Panc1 (cell line): ENCODE measurements at regions not wholly inside any gene's neighbourhood (a gene's known extent, or its start where the extent isn't known, plus 50 kb on each side); places are given as distances from the start of the nearest gene placed in this dataset.

ENCODE experiments used
- ATAC-seq: fragments of 200-7000 bp; cut with Tn5 transposase; 2 replicates; pipeline ENCODE4 v1.9.1; 2020; ENCODE audit warnings: mild to moderate bottlenecking, moderate library complexity
- BruUV-seq: library from RNA; stranded (reverse); fragments of 400-500 nt; replicated peaks from 2 replicates; lab custom pipeline; 2021; lab: Mats Ljungman, UMichigan
- CTCF ChIA-PET: fragments of 300-600 bp; sonication (Branson Sonifier 250); formaldehyde crosslinking; loops from one replicate; lab custom pipeline; 2022; ENCODE audit warnings: antibody characterized with exemption; lab: Charles Lee
- POLR2A ChIA-PET: fragments of 300-600 bp; sonication (Branson Sonifier 250); formaldehyde crosslinking; loops from one replicate; lab custom pipeline; 2022; ENCODE audit warnings: antibody characterized with exemption; lab: Charles Lee
- DNase-seq: peaks from one replicate; pipeline ENCODE4 v3.0.0-alpha.2; 2010; ENCODE audit warnings: low read depth, low spot score
- H3K27ac ChIP-seq: 2 replicates; pipeline ENCODE4 v1.5.1; 2011; ENCODE audit warnings: mild to moderate bottlenecking, low read length, inconsistent platforms
- H3K27me3 ChIP-seq: fragments of 200-500 bp; sonication (Bioruptor generic); 2 replicates; pipeline ENCODE4 v1.6.0; 2014; ENCODE audit warnings: low read length, inconsistent platforms; ENCODE audit not compliant: control insufficient read depth, insufficient read depth
- H3K36me3 ChIP-seq: fragments of 200-500 bp; sonication (Bioruptor generic); 2 replicates; pipeline ENCODE4 v1.5.1; 2014; ENCODE audit warnings: inconsistent platforms, mild to moderate bottlenecking, low read length, moderate library complexity; ENCODE audit not compliant: control insufficient read depth, insufficient read depth
- H3K4me1 ChIP-seq: 2 replicates; pipeline ENCODE4 v1.5.1; 2011; ENCODE audit warnings: inconsistent platforms, mild to moderate bottlenecking, low read length, moderate library complexity; ENCODE audit not compliant: control insufficient read depth, insufficient read depth
- H3K4me3 ChIP-seq, 2 experiments: 2 replicates each; pipeline ENCODE4 v1.5.1; 2011 to 2012; ENCODE audit warnings: low read depth in 2 of 2, low read length in 2 of 2, mild to moderate bottlenecking in 2 of 2, inconsistent platforms in 1 of 2, moderate library complexity in 1 of 2
- H3K9me3 ChIP-seq: fragments of 200-500 bp; sonication (Bioruptor generic); 2 replicates; pipeline ENCODE4 v1.5.1; 2014; ENCODE audit warnings: low read depth, mild to moderate bottlenecking, inconsistent platforms, low read length, moderate library complexity; ENCODE audit not compliant: control insufficient read depth, insufficient read depth
- POLR2AphosphoS5 ChIP-seq: IDR thresholded peaks from 2 replicates; pipeline ENCODE4 v1.6.1; 2012; ENCODE audit warnings: mild to moderate bottlenecking, low read depth, low read length, moderate library complexity
- REST ChIP-seq, 2 experiments: IDR thresholded peaks; 2 replicates each; pipeline ENCODE4 v1.6.1; 2011 to 2012; ENCODE audit warnings: low read depth in 2 of 2, control low read depth in 1 of 2, low read length in 1 of 2, mild to moderate bottlenecking in 1 of 2, moderate library complexity in 1 of 2; ENCODE audit not compliant: insufficient read depth in 1 of 2
- SIN3A ChIP-seq: IDR thresholded peaks from 2 replicates; pipeline ENCODE4 v1.6.1; 2012; ENCODE audit warnings: low read depth, mild to moderate bottlenecking, low read length, moderate library complexity, borderline replicate concordance; ENCODE audit not compliant: insufficient read depth
- TCF7L2 ChIP-seq: IDR thresholded peaks from 2 replicates; pipeline ENCODE4 v1.6.1; 2011; ENCODE audit warnings: mild to moderate bottlenecking, low read depth, low read length, inconsistent platforms
- in situ Hi-C: cut with HindIII; loops from 2 replicates; pipeline ENCODE4 v1.10.0; 2016; ENCODE audit warnings: low sequenced_read_pairs, low pct_unique_long_range_greater_than_20kb
- intact Hi-C: fragments of 100-400 bp; cut with micrococcal nuclease; formaldehyde crosslinking; loops from one replicate; pipeline ENCODE4 v1.10.0; 2022; ENCODE audit not compliant: unreplicated experiment
- TF ChIP-seq, protein P1 (sequence below): fragments of 450-650 bp; IDR thresholded peaks from 2 replicates; pipeline ENCODE4 v1.5.1; 2017; ENCODE audit warnings: mild to moderate bottlenecking

GRCh38 chr4:80143307-80143679, 54.0 kb upstream of the PRDM8 start:
- BruUV-seq: no TSS peak
- Histone ChIP-seq H3K27me3 (no peaks in the 10 kb centered on the region), H3K4me1 (no peaks in the 10 kb centered on the region), H3K36me3 (no peaks in the 10 kb centered on the region), H3K4me3 (no peak overlapping the region), H3K9me3 (no peaks in the 10 kb centered on the region; the same call in 1 of the 2 replicates), H3K27ac (no peak overlapping the region)
- intact Hi-C loops: no loop called here
- POLR2A ChIA-PET: no interaction called here
- in situ Hi-C loops: no loop called here
- ATAC-seq: no peak
- CTCF ChIA-PET: no interaction called here
- TF ChIP-seq, protein P1, sequence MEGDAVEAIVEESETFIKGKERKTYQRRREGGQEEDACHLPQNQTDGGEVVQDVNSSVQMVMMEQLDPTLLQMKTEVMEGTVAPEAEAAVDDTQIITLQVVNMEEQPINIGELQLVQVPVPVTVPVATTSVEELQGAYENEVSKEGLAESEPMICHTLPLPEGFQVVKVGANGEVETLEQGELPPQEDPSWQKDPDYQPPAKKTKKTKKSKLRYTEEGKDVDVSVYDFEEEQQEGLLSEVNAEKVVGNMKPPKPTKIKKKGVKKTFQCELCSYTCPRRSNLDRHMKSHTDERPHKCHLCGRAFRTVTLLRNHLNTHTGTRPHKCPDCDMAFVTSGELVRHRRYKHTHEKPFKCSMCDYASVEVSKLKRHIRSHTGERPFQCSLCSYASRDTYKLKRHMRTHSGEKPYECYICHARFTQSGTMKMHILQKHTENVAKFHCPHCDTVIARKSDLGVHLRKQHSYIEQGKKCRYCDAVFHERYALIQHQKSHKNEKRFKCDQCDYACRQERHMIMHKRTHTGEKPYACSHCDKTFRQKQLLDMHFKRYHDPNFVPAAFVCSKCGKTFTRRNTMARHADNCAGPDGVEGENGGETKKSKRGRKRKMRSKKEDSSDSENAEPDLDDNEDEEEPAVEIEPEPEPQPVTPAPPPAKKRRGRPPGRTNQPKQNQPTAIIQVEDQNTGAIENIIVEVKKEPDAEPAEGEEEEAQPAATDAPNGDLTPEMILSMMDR: no peak
- no peak for TF ChIP-seq SIN3A
- TF ChIP-seq TCF7L2: no peak
- TF ChIP-seq REST (IDR thresholded peaks at IDR 0.05; ENCODE audit: insufficient read depth in 1 of 2, low read depth in 2 of 2, low read length in 1 of 2): no peak
- TF ChIP-seq POLR2AphosphoS5: no peak
- no peak for DNase-seq

GRCh38 chr4:80142394-80143306, 54.7 kb upstream of the PRDM8 start:
- Histone ChIP-seq H3K27me3 (no peaks in the 10 kb centered on the region), H3K4me1 (no peaks in the 10 kb centered on the region), H3K4me3 (no peak overlapping the region), H3K9me3 (peaks cover under 1% of the 10 kb centered on the region; the same call in 1 of the 2 replicates), H3K36me3 (no peaks in the 10 kb centered on the region), H3K27ac (no peak overlapping the region)
- in situ Hi-C loops (no loop called here), intact Hi-C loops (no loop called here)
- TF ChIP-seq TCF7L2 (no peak), SIN3A (no peak), REST (IDR thresholded peaks at IDR 0.05; ENCODE audit: insufficient read depth in 1 of 2, low read depth in 2 of 2, low read length in 1 of 2) (no peak), POLR2AphosphoS5 (no peak)
- TF ChIP-seq, protein P1: no peak
- POLR2A ChIA-PET: no interaction called here
- CTCF ChIA-PET: no interaction called here
- ATAC-seq: no peak
- no peak for DNase-seq
- BruUV-seq: no TSS peak
